ENCODE measurements at regions not wholly inside any gene's neighbourhood (a gene's known extent, or its start where the extent isn't known, plus 50 kb on each side); places are given as distances from the start of the nearest gene placed in this dataset.

- no peak for TF ChIP-seq SUZ12 (IDR thresholded peaks at IDR 0.05; ENCODE audit: extremely low read depth, insufficient read depth, insufficient read length)
- no peak for TF ChIP-seq YY1 (IDR thresholded peaks at IDR 0.05; ENCODE audit: insufficient read depth, insufficient read length)
These were observed 756.9 kb downstream of the FAT4 start for GRCh38 chr4:126071346-126072333.
